ENCODE measurements at regions not wholly inside any gene's neighbourhood (a gene's known extent, or its start where the extent isn't known, plus 50 kb on each side); places are given as distances from the start of the nearest gene placed in this dataset.

DNA sequence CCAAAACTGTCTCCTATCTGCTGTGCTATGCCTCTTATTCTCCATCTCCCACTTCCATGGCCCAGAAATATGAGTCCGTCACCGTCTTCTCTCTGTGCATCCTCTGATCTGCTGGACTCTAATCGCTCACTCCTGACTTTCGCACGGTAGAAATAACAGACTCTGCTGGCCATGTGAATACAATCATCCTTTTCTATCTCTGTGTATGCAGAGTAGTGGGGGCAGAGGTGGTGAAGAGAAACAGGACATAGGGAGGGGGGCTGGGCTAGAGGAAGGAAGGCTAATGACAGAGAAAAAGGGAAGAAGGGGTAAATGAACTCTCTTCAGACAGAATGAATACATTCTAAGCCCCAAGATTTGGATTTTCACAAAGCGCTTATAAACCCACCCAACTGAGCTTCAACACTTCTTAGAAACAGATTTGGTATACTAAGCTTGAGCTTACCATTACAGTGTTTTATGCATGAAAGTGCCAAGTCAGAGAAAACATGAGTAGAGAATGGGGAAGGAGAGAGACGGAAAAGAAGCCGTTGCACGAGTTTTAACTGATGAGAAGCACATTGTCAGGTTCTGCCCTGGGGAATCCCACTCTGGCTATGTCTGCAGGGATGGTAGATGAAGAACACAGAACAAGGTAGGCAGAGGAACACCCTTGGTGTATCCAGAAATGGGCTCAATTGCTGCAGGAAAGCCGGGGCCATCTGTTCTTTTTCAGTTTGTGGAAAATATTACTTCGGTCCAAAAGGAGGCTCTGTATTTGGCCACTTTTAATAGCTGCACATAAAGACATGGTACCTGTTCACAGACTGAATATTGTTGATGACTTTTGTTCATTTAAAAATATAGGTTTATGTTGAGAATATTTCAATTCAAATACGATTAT lies 324.7 kb downstream of the ETS1 start:
- Histone ChIP-seq H3K27ac (ENCODE audit: low read depth in 2 of 2, low read length in 1 of 2) (no peak overlapping the region), H3K27me3 (ENCODE audit: insufficient read depth) (no peaks in the 10 kb centered on the region), H3K4me2 (no peak overlapping the region), H3K4me3 (ENCODE audit: low read depth in 2 of 2, low read length in 1 of 2) (no peak overlapping the region), H3K4me1 (ENCODE audit: control insufficient read depth in 1 of 2, insufficient read depth in 2 of 2, low read depth in 1 of 2, low read length in 1 of 2) (peaks cover 0 to 4% of the 10 kb centered on the region in 2 experiments; a peak in 1 of 4 replicates), H3K9me2 (no peaks in the 10 kb centered on the region; the same call in 1 of the 2 replicates), H3K9ac (no peak overlapping the region), H2AFZ (ENCODE audit: low read depth) (no peak overlapping the region), H4K20me1 (ENCODE audit: insufficient read depth) (no peaks in the 10 kb centered on the region), H3F3A (replicated peaks; ENCODE audit: insufficient read depth) (no peaks in the 10 kb centered on the region), H3K36me3 (replicated peaks in 1 of 2; ENCODE audit: control insufficient read depth in 1 of 2, insufficient read depth in 2 of 2, low read length in 1 of 2) (no peaks in the 10 kb centered on the region), H3K9me3 (0 out of 2 replicates have a peak, but pooled peaks cover 3% of the 10 kb centered on the region), H3K79me2 (ENCODE audit: insufficient read depth) (no peaks in the 10 kb centered on the region)
- TF ChIP-seq RCOR1 (IDR thresholded peaks at IDR 0.05; ENCODE audit: low read length) (no peak), YY1 (IDR thresholded peaks at IDR 0.05; ENCODE audit: low read depth) (no peak), RFX5 (IDR thresholded peaks at IDR 0.05; ENCODE audit: low read length) (no peak), FOXJ3 (CRISPR knock-in tag; IDR thresholded peaks at IDR 0.05) (no peak), NFIC (IDR thresholded peaks at IDR 0.05; ENCODE audit: borderline replicate concordance) (no peak), TAF1 (IDR thresholded peaks at IDR 0.05; ENCODE audit: borderline replicate concordance, low read depth, low read length) (no peak), TEAD4 (IDR thresholded peaks at IDR 0.05; ENCODE audit: borderline replicate concordance, insufficient read depth) (no peak), GABPA (IDR thresholded peaks at IDR 0.05; ENCODE audit: low read depth) (no peak), IRF3 (IDR thresholded peaks at IDR 0.05; ENCODE audit: low read depth, low read length) (no peak), NRF1 (IDR thresholded peaks at IDR 0.05; ENCODE audit: low read depth, low read length) (no peak), EP300 (IDR thresholded peaks at IDR 0.05; ENCODE audit: borderline replicate concordance in 1 of 2, low read depth in 1 of 2, low read length in 1 of 2) (no peak), SIN3A (IDR thresholded peaks at IDR 0.05; ENCODE audit: borderline replicate concordance, low read depth, low read length) (no peak), FOXM1 (IDR thresholded peaks at IDR 0.05; ENCODE audit: low read depth) (no peak)
- TF ChIP-seq, protein P1, sequence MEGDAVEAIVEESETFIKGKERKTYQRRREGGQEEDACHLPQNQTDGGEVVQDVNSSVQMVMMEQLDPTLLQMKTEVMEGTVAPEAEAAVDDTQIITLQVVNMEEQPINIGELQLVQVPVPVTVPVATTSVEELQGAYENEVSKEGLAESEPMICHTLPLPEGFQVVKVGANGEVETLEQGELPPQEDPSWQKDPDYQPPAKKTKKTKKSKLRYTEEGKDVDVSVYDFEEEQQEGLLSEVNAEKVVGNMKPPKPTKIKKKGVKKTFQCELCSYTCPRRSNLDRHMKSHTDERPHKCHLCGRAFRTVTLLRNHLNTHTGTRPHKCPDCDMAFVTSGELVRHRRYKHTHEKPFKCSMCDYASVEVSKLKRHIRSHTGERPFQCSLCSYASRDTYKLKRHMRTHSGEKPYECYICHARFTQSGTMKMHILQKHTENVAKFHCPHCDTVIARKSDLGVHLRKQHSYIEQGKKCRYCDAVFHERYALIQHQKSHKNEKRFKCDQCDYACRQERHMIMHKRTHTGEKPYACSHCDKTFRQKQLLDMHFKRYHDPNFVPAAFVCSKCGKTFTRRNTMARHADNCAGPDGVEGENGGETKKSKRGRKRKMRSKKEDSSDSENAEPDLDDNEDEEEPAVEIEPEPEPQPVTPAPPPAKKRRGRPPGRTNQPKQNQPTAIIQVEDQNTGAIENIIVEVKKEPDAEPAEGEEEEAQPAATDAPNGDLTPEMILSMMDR (IDR thresholded peaks at IDR 0.05): no peak
- TF ChIP-seq, protein P2, sequence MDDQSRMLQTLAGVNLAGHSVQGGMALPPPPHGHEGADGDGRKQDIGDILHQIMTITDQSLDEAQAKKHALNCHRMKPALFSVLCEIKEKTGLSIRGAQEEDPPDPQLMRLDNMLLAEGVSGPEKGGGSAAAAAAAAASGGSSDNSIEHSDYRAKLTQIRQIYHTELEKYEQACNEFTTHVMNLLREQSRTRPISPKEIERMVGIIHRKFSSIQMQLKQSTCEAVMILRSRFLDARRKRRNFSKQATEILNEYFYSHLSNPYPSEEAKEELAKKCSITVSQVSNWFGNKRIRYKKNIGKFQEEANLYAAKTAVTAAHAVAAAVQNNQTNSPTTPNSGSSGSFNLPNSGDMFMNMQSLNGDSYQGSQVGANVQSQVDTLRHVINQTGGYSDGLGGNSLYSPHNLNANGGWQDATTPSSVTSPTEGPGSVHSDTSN (IDR thresholded peaks at IDR 0.05): no peak
- TF ChIP-seq, protein P3, sequence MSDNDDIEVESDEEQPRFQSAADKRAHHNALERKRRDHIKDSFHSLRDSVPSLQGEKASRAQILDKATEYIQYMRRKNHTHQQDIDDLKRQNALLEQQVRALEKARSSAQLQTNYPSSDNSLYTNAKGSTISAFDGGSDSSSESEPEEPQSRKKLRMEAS (IDR thresholded peaks at IDR 0.05; ENCODE audit: low read depth): no peak
- TF ChIP-seq, protein P4, sequence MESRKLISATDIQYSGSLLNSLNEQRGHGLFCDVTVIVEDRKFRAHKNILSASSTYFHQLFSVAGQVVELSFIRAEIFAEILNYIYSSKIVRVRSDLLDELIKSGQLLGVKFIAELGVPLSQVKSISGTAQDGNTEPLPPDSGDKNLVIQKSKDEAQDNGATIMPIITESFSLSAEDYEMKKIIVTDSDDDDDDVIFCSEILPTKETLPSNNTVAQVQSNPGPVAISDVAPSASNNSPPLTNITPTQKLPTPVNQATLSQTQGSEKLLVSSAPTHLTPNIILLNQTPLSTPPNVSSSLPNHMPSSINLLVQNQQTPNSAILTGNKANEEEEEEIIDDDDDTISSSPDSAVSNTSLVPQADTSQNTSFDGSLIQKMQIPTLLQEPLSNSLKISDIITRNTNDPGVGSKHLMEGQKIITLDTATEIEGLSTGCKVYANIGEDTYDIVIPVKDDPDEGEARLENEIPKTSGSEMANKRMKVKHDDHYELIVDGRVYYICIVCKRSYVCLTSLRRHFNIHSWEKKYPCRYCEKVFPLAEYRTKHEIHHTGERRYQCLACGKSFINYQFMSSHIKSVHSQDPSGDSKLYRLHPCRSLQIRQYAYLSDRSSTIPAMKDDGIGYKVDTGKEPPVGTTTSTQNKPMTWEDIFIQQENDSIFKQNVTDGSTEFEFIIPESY (IDR thresholded peaks at IDR 0.05; ENCODE audit: borderline replicate concordance, low read depth): no peak
- TF ChIP-seq, protein P5, sequence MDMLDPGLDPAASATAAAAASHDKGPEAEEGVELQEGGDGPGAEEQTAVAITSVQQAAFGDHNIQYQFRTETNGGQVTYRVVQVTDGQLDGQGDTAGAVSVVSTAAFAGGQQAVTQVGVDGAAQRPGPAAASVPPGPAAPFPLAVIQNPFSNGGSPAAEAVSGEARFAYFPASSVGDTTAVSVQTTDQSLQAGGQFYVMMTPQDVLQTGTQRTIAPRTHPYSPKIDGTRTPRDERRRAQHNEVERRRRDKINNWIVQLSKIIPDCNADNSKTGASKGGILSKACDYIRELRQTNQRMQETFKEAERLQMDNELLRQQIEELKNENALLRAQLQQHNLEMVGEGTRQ (IDR thresholded peaks at IDR 0.05; ENCODE audit: borderline replicate concordance, low read depth, low read length): no peak
- ChIA-PET POLR2A (no interaction called here), CTCF (interaction anchor here (1.1 to 1.3 kb wide), 2 partner anchors 26 to 91 kb away, joined by 3 to 4 read pairs; no protein-coding TSS in a partner anchor)
- WGBS (ENCODE audit: low lambda C conversion rate): 83% methylated on average over 12 of the region's 12 CpGs
- no peak for DNase-seq

All from SK-N-SH (cell line).